DMS 273 treated with DMSO at 0.1 percent for 48 hours (cell line): ENCODE measurements at regions not wholly inside any gene's neighbourhood (a gene's known extent, or its start where the extent isn't known, plus 50 kb on each side); places are given as distances from the start of the nearest gene placed in this dataset.

Source experiments
- DNase-seq: peaks from one replicate; lab custom pipeline; 2025; lab: John Stamatoyannopoulos, UW

GRCh38 chr17:79314617-79315357, 240.2 kb downstream of the ENGASE start:
- DNase-seq, result no peak

GRCh38 chr17:79311373-79311772, 236.7 kb downstream of the ENGASE start:
- no peak for DNase-seq

- DNase-seq, result peak; percentile 5
Measured at GRCh38 chr17:79306424-79307318, 232.0 kb downstream of the ENGASE start.

- no peak for DNase-seq
Measured at GRCh38 chr17:79305768-79306423, 231.3 kb downstream of the ENGASE start.

- no peak for DNase-seq
Measured at GRCh38 chr17:79305376-79305767, 230.7 kb downstream of the ENGASE start.

GRCh38 chr17:79304884-79305283, 230.3 kb downstream of the ENGASE start:
- no peak for DNase-seq

GRCh38 chr17:79303641-79304205, 229.1 kb downstream of the ENGASE start:
- no peak for DNase-seq

GRCh38 chr17:79301469-79301868, 226.8 kb downstream of the ENGASE start:
- no peak for DNase-seq

GRCh38 chr17:79299349-79299748, 224.7 kb downstream of the ENGASE start:
- DNase-seq, result no peak

GRCh38 chr17:79298799-79299198, 224.2 kb downstream of the ENGASE start:
- no peak for DNase-seq

- no peak for DNase-seq
Measured at GRCh38 chr17:79296243-79296642, 221.6 kb downstream of the ENGASE start.

GRCh38 chr17:79295307-79295706, 220.7 kb downstream of the ENGASE start:
- DNase-seq, result no peak

- DNase-seq, result no peak
Measured at GRCh38 chr17:79294459-79295071, 219.9 kb downstream of the ENGASE start.

GRCh38 chr17:79292501-79292900, 217.9 kb downstream of the ENGASE start:
- no peak for DNase-seq

GRCh38 chr17:79291391-79291790, 216.8 kb downstream of the ENGASE start:
- no peak for DNase-seq

- no peak for DNase-seq
Measured at GRCh38 chr17:79290726-79291125, 216.1 kb downstream of the ENGASE start.

GRCh38 chr17:79288950-79289349, 214.3 kb downstream of the ENGASE start:
- no peak for DNase-seq

GRCh38 chr17:79286440-79286839, 211.8 kb downstream of the ENGASE start:
- no peak for DNase-seq

GRCh38 chr17:79285973-79286372, 211.3 kb downstream of the ENGASE start:
- DNase-seq, result no peak

- DNase-seq, result no peak
Measured at GRCh38 chr17:79282294-79282693, 207.7 kb downstream of the ENGASE start.

- DNase-seq, result no peak
Measured at GRCh38 chr17:79281803-79282202, 207.2 kb downstream of the ENGASE start.
